NCI-H1417 treated with DMSO at 0.1 percent for 48 hours (cell line): ENCODE measurements at regions not wholly inside any gene's neighbourhood (a gene's known extent, or its start where the extent isn't known, plus 50 kb on each side); places are given as distances from the start of the nearest gene placed in this dataset.

Experiments used
- DNase-seq: peaks from one replicate; lab custom pipeline; 2025; lab: John Stamatoyannopoulos, UW

DNA sequence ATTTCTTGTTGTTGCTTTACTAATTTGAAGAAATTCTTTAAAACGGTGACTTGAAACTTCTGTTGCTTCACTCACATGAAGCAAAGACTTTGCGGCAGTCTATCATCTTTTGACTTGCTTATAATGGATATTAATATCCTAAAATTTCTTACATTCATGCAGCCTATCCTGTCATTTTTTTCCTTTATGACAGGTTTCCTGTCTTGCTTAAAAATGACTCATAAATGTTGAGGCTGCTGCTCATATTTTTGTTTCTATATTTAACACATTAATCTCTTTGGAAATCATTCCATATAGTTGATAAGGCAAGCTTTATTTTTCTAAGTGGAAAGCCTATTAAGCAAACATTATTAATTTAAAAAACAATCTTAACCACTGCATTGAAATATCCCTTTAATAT is 176.6 kb upstream of the GALNTL6 start:
- no peak for DNase-seq

DNA sequence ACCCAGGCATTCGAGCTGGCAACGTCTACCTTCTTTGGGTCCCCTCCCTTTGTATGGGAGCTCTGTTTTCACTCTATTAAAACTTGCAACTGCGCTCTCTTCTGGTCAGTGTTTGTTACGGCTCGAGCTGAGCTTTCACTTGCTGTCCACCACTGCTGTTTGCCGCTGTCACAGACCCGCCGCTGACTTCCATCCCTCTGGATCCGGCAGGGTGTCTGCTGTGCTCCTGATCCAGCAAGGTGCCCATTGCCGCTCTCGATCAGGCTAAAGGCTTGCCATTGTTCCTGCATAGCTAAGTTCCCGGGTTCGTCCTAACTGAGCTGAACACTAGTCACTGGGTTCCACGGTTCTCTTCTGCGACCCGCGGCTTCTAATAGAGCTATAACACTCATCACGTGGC is 183.5 kb upstream of the GALNTL6 start:
- DNase-seq = no peak

DNA sequence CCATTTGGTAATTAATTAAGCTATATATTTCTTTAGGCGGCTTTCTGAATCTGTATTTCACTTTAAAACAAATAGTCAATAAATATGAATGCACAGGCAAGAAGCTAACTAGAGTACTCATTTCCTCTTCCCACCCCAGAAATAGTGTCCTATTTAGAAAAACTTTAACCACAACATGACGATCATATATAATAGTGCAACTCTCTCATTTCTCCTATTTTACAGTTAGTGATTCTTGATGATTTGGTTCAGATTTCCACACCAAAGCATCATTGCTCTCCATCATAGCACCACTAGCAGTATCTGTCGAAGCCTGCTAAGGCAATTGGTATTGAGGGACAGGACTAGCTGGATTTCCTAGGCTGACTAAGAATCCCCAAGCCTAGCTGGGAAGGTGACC is 184.0 kb upstream of the GALNTL6 start:
- no peak for DNase-seq

DNA sequence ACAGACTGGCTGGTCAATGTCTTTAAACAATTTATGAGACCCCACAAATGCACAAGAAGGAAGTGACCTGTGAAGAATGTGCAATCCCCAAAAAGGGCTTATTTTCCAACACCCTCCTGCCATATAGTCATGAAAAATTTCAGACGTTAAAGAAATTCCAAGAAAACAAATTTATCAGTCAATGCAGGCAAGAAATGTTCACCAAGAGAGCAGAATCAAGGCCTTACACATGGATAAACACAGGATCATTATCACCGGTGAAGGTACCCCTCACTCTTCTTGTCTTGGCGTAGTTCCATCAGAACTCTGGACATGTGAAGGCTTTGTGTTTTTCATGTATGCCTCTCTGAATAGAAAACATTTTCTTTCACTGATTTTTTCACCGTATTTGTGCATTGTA is 186.7 kb upstream of the GALNTL6 start:
- no peak for DNase-seq

DNA sequence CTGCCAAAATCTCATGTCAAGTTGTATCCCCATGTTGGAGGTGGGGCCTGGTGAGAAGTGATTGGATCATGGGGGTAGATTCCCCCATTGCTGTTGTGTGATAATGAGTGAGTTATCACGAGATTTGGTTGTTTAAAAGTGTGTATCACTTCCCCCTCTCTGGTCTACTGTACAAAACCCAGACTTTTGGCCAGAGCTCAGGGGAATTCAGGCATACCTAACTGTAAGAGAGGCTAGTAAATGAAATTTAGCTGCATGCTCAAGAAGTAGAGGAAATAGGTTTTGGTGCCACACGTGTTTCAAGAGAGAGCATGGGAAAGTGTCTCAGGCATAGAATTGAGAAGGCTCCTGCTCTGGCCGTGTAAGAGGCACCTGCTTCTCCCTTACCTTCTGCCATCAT is 190.5 kb upstream of the GALNTL6 start:
- no peak for DNase-seq

DNA sequence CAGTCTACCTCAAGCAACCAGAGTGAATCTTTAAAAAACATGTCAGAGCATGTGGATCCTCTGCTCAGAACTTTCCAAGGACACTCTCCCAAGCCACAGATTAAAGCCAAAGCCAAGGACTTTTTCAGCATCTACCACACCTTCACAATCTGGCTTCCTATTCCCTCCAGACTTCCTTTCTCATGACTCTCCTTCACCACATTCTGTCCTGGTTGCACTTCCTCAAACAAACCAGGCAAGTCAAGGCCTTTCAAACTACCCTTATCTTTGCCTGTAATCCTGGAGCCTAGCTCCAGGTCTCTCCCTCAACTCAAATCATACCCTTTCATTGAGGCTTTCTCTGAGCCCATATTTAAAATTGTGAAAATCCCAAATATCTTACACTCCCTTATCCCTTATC is 191.6 kb upstream of the GALNTL6 start:
- DNase-seq = no peak

DNA sequence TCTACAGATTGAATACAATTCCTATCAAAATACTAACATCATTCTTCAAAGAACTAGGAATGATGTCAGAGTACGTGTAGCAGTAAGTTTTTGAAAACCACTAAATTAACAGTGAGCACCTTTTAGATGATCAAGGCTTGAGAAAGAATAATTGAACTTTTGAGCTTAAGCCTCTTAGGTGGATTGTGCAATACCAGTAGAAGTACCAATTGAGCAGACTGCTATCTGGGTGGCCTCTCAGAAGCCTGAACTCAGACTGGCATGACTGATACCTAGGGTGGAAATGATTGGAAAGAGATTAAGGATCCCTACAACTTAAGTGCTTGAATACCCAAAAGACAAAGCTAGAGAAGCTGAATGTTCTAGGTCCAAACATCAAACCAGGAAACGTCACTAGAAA is 200.3 kb upstream of the GALNTL6 start:
- no peak for DNase-seq

DNA sequence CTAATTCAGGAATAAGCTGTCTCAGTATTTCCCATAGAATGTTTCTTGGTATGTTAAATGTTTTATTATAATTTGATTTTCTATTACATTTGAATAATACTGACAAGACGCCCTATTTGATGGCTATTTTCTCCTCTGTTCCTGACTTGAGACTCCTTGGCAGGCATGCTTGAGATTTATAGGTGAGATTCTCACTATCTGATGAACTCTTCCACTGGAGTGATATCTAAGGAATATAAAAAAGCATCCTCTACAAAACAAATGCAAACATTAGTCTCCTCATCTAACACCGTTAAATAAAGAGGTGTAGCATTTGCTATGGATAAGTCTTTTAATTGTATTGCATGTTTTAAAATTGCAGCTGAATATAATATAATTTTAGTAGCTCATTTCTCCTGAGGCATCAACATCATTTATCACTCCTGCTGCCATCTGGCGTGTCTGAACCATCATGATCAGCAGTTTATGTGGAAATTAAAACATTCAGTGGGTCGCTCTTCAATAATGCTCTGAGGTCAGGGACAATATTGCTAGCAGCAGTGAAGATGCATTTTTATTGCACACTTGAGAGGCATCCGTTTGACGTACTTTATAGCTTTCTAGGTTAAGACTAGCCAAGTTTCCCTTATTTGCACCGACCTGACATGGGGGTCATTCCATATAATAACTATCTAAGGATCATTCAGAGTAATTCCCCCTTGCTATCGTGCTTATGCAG is 210.4 kb upstream of the GALNTL6 start:
- no peak for DNase-seq

DNA sequence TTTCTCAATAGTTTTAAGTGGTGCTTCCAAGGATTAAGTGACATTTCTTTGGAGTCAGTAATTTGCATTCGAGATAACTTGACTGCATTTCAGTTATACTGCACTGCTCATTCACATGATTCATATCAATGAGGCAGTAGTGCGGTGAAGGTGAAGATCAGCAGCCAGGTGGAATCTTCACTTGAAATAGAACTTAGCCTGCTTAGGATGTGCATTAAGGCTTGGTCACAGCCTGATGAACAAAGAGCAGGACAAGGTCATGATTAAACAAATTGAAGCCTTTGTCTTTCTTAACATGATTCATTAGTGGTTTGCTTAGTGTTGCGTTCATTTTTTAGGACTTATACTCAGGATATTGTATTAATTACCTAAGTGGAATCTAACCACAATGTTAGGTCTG is 212.1 kb upstream of the GALNTL6 start:
- DNase-seq = no peak

DNA sequence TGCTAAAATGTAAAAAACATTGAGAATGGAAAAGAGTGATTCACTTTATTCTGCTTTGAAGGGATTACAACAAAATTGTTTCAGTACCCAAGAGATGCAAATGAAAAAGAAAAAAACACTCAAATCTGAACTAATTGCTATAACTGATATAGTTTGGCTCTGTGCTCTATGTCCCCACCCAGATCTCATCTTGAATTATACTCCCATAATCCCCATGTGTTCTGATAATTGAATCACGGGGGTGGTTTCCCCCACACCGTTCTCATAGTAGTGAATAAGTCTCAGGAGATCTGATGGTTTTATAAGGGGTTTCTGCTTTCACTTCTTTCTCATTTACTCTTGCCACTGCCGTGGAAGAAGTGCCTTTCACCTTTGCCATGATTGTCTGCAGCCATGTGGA is 213.6 kb upstream of the GALNTL6 start:
- DNase-seq = no peak

DNA sequence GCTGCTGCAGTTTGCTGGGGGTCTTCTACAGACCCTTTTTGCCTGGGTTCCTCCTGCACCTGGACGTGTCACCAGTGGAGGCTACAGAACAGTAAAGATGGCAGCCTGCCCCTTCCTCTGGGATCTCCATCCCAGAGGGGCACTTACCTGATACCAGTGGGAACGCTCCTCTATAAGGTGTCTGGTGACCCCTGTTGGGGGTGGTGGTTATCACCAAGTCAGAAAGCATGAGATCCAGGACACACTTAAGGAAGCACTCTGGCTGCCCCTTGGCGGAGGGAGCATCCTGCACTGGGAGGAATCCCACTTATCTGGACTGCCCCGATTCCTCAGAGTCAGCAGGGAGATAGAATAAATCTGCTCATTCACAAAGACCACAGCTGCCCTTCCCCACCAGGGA is 218.9 kb upstream of the GALNTL6 start:
- no peak for DNase-seq

DNA sequence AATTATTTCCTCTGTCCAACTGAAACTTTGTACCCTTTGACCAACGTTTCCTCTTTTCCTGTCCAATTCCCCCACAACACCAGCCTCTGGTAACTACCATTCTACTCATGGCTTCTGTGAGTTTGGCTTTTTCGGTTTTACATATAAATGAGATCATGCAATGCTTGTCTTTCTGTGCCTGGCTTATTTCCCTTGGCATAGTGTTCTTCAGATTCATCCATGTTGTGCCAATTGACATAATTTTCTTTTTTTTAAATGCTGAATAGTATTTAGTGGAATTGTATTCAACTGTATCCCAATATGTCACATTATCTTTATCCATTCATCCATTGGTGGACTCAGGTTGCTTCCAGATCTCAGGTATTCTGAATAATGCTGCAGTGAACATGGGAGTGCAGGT is 222.5 kb upstream of the GALNTL6 start:
- no peak for DNase-seq

DNA sequence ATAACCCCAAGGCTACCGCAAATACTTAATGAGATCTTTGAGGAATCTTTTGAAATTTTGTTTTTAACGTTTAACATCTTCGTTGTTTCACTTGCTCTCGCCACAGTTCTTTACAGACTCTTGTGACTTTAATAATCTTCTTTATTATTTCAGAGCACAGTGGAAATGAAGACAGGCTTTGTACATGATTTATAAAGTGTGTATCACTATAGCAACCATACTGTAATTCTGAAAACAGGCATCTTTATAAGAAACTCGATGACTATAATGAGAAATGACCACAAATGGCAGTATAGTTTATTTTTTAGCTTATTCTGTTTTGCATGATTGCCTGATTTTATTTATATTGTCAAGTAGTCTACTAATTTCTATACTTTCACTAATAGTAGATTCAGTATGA is 224.4 kb upstream of the GALNTL6 start:
- DNase-seq = no peak

DNA sequence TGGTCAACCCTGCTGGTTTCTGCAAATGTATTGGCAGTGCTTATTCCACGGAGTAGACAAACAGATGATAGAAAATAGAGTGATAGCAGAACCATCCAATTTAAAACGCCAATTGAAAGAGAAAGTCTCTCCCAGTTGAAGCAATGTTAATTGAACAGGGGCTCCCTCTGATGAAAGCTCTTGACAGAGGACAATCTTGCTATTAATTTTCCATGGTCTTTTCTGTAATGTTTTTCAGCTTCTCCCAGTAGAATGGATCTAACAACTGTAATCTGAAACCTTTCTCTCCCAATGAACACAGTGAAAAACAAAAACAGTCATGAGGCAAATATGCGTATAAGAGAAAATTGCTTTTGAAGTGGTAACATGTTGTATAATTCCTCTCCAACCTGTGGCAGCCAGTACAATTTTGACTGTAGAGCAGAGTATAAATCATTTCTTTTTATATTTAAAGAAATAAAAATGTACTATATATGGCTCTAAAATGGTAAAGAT is 225.1 kb upstream of the GALNTL6 start:
- DNase-seq = no peak

DNA sequence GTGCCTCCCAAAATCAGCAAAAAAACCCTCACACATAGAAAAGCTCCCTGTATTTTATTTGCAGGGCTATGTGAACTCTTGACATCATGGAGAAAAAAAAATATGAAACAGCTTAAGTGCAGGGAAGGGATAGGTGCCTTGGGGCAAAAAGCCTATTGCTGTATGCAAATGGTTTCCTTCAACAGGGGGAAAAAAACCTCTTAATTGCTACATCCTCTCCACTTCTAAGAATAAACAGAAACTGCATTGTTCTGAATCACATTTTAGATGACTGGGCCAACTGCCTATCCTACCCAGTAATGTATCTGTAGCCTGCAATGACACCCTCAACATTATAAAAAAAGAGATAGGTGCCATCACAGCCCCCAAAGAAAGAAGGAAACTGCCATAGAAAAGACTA is 229.4 kb upstream of the GALNTL6 start:
- no peak for DNase-seq

DNA sequence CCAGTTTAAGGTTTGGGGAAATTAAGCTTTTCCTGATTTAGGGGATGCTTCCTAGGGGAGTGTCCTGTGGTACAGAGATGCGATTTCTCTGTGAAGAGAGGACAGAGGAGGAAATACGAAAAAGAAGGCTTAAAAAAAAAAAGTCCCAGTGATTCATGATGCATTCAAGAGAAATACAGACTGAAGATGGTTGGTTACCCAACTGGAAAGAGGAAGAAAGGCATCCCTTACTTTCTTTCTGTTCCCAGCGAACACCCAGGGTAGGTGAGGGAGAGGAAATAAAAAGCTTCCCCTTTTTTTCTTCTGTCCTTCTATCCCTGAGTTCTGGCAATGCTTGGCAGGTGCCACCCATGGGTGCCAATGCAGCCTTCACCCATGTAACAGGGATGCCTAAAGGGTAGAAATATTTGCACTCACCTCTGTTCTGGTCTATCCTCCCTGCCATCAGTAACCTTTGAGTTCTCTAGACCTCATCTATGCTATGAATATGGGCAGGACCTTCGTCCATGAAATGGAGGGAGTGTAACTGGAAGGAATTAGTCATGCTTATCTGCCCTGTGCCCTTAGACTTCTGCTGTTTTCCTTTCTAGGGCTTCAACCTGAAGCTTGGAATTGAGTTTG is 230.1 kb upstream of the GALNTL6 start:
- DNase-seq = no peak

DNA sequence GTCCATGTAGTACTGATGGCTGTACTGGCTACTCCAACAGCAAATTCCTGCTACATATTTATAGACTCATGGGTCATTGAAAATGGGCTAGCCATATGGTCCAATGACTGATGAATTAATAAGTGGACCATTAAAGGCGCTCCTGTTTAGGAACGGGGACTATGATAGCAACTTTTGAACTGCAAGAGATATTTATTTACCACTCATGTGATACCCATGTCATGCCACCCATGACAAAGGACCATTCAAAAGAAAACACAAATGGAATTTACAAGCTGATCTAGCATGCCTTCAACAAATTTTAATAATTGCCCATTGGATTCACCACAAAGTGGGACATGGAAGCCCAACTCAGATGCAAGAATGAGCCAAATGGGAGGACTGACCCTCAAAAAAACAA is 240.0 kb upstream of the GALNTL6 start:
- no peak for DNase-seq

DNA sequence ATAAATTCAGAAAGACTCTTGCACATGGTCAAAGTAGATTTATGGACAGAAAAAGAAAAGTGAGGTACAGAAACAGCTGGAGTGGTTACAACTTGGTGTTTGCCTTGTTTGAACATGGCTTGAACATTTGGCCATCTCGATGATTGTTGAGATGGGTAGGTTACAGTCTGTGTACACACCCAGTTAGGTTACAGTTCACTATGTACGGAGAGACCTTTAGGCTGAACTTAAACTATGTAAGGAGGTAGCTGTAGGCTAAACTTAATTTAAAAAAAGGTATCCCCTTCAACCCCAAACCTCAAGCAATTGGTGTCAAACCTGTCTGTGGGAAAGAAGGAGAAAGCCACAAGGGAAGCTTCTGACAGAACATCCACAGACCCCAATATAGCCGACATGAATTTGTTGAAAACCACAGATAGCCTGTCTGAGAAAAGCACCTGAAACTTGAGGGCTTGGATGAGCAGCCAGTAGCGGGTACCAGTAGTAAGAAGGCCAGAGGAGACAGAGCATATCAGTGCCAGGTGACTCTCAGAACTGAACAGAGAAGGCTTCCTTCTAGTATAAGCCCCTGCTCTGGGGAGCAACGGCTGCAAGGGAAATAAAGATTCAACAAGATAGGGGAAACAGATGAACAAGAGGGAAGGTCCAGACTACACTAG is 247.9 kb upstream of the GALNTL6 start:
- DNase-seq = no peak

DNA sequence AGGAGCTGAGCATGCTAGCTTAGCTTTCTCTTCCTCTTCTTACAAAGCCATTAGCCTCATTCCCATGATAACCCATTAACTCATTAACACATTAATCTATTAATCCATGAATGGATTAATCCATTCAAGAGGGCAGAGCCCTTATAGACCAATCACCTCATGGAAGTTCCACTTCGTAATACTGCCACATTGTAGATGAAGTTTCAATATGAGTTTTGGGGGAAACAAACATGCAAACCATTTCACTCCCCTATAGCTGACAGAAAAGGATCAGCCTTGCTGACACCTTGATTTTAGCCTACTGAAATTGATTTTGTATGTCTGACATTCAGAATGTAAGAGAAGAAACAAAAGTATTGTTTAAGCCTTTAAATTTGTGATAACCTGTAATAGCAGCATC is 251.8 kb upstream of the GALNTL6 start:
- no peak for DNase-seq

DNA sequence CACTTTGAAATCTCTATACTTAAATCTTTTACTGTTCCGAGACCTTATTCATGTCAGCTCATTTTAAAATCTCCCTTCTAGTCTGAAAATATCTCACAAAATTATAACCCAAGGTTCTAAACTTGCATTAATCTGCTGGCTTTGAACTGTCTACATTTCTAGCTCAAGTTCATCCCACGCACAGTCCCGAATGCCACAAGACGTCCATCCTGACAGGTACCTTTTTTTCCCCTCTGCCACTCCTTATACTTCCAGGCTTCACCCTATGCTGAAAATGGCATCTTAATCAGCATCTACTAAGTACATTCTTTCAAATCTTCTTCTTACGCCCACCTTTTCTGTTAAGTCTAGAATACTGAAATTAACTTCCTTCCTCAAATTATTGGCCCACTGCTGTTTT is 259.2 kb upstream of the GALNTL6 start:
- no peak for DNase-seq

DNA sequence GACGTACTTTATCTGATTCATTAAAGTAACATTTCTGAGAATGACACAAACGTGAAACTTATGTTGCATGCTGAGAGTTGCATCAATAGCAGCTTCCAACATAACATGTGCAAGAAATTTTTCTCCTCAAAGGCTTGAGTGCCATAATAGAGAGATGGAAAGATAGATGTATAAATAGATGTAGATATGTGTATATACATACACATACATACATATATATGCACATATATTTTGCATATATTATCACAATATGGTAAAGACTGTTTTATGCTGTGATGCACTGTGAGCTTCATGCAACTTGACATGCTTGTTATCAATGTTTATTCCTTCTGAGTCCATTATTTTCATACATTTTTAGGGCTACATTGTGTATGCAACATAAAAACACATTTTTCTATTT is 270.6 kb upstream of the GALNTL6 start:
- DNase-seq = no peak

DNA sequence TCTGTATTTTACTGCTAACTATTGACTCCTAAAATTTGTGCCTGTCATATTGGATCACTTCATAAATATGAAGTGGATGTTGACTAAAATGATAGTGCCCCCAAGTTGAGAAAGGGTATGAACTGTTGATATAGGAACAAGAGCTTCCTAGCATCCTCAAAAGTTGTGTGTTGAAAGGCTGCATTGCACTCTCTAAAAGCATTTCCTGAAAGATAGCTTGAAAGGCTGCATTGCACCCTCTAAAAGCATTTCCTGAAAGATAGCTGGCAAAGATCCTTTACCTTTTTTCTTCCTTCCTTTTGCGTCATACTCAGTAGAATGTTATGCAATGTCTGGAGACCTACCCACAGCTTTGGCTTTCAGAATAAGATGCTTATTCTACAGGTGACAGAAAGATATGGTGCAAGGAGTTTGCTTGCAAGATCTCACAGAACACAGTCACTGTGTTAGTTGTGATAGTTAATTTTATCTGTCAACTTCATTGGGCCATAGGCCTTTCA is 274.6 kb upstream of the GALNTL6 start:
- no peak for DNase-seq

DNA sequence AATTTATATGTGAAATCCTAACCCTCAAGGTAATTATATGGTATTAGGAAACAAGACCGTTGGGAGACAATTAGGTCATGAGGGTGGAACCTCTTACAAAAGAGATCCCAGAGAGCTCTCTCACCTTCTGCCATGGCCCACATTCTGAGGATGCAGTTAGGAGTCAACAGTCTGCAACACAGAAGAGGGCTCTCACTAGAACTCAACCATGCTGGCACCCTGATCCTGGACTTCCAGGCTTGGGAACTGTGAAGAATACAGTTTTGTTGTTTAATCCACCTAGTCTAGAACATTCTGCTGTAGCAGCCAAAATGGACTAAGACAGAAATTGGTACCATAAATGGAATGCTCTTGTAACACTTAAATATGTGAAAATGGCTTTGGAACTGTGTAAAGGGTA is 278.8 kb upstream of the GALNTL6 start:
- DNase-seq = no peak
